SK-N-SH (cell line): ENCODE measurements at regions not wholly inside any gene's neighbourhood (a gene's known extent, or its start where the extent isn't known, plus 50 kb on each side); places are given as distances from the start of the nearest gene placed in this dataset.

Experiments
- CTCF ChIA-PET: fragments of 300-600, 350-600 bp; formaldehyde crosslinking; extraction: SDS; loops from one replicate; lab custom pipeline; 2021; lab: Yijun Ruan, JAX
- POLR2A ChIA-PET: fragments of 350-600 bp; sonication (Branson Sonifier 250); formaldehyde crosslinking; extraction: SDS; loops from one replicate; lab custom pipeline; 2020; ENCODE audit warnings: antibody characterized with exemption, inconsistent platforms; lab: Yijun Ruan, JAX
- DNase-seq: peaks from one replicate; pipeline ENCODE4 v3.0.0; 2012
- H2AFZ ChIP-seq: fragments of 200-600 bp; sonication (generic); 2 replicates; pipeline ENCODE4 v1.8.1; 2016; ENCODE audit warnings: antibody characterized with exemption, mild to moderate bottlenecking, low read depth
- H3F3A ChIP-seq: fragments of 200-600 bp; sonication (generic); replicated peaks from 2 replicates; pipeline ENCODE3; 2016; ENCODE audit warnings: antibody characterized with exemption, mild to moderate bottlenecking; ENCODE audit not compliant: insufficient read depth
- H3K27ac ChIP-seq, 2 experiments: fragments of 200-500 bp in 1 of 2; fragments of 200-600 bp in 1 of 2; sonication (Bioruptor generic) in 1 of 2; sonication (generic), shearing (Covaris generic) in 1 of 2; 2 replicates each; pipeline versions ENCODE4 v1.5.1 to v1.6.1; 2014 to 2016; ENCODE audit warnings: low read depth in 2 of 2, inconsistent platforms in 1 of 2, low read length in 1 of 2, mild to moderate bottlenecking in 1 of 2, mixed read lengths in 1 of 2
- H3K27me3 ChIP-seq: fragments of 200-600 bp; sonication (generic), shearing (Covaris generic); 2 replicates; pipeline ENCODE4 v1.6.1; 2016; ENCODE audit warnings: mixed run types; ENCODE audit not compliant: insufficient read depth
- H3K36me3 ChIP-seq, 2 experiments: fragments of 200-500 bp in 1 of 2; fragments of 200-600 bp in 1 of 2; sonication (Bioruptor generic) in 1 of 2; sonication (generic) in 1 of 2; replicated peaks in 1 of 2; 2 replicates each; pipeline versions ENCODE3 to v1.5.1; 2014 to 2016; ENCODE audit warnings: low read length in 1 of 2, mild to moderate bottlenecking in 1 of 2; ENCODE audit not compliant: insufficient read depth in 2 of 2, control insufficient read depth in 1 of 2
- H3K4me1 ChIP-seq, 2 experiments: fragments of 200-500 bp in 1 of 2; fragments of 200-600 bp in 1 of 2; sonication (Bioruptor generic) in 1 of 2; sonication (generic), shearing (Covaris generic) in 1 of 2; 2 replicates each; pipeline versions ENCODE4 v1.5.1 to v1.6.1; 2014 to 2016; ENCODE audit warnings: low read depth in 1 of 2, low read length in 1 of 2, mixed run types in 1 of 2; ENCODE audit not compliant: insufficient read depth in 2 of 2, control insufficient read depth in 1 of 2
- H3K4me2 ChIP-seq: fragments of 200-600 bp; sonication (generic), shearing (Covaris generic); 2 replicates; pipeline ENCODE4 v1.6.1; 2017; ENCODE audit warnings: mixed run types
- H3K4me3 ChIP-seq, 2 experiments: fragments of 200-500 bp in 1 of 2; fragments of 200-600 bp in 1 of 2; sonication (Bioruptor generic) in 1 of 2; sonication (generic), shearing (Covaris generic) in 1 of 2; 2 replicates each; pipeline versions ENCODE4 v1.5.1 to v1.8.1; 2014 to 2016; ENCODE audit warnings: low read depth in 2 of 2, inconsistent platforms in 1 of 2, low read length in 1 of 2, mild to moderate bottlenecking in 1 of 2, mixed read lengths in 1 of 2, moderate library complexity in 1 of 2
- H3K79me2 ChIP-seq: fragments of 200-600 bp; sonication (generic); 2 replicates; pipeline ENCODE4 v1.8.1; 2017; ENCODE audit warnings: mild to moderate bottlenecking; ENCODE audit not compliant: insufficient read depth
- H3K9ac ChIP-seq: fragments of 200-600 bp; sonication (generic); 2 replicates; pipeline ENCODE4 v1.6.1; 2017; ENCODE audit warnings: mixed run types
- H3K9me2 ChIP-seq: fragments of 200-600 bp; sonication (generic); 2 replicates; pipeline ENCODE4 v1.6.1; 2017; ENCODE audit warnings: mixed run types
- H3K9me3 ChIP-seq: fragments of 200-600 bp; sonication (generic); 2 replicates; pipeline ENCODE4 v1.6.1; 2017; ENCODE audit warnings: mixed run types, mild to moderate bottlenecking, moderate library complexity
- H4K20me1 ChIP-seq: fragments of 200-600 bp; sonication (generic); 2 replicates; pipeline ENCODE4 v1.6.1; 2017; ENCODE audit warnings: mild to moderate bottlenecking, mixed run types; ENCODE audit not compliant: insufficient read depth
- CTCF ChIP-seq: fragments of 200-600 bp; sonication (generic); IDR thresholded peaks from 2 replicates; pipeline ENCODE4 v1.6.1; 2017; ENCODE audit warnings: antibody characterized with exemption, mild to moderate bottlenecking, moderate library complexity
- ELF1 ChIP-seq: IDR thresholded peaks from 2 replicates; pipeline ENCODE4 v1.4.0; 2012
- EZH2phosphoT487 ChIP-seq: fragments of 200-600 bp; sonication (generic); IDR thresholded peaks from 2 replicates; pipeline ENCODE4 v1.6.1; 2017; ENCODE audit warnings: low read depth, mixed run types, mild to moderate bottlenecking, antibody characterized with exemption, moderate library complexity, borderline replicate concordance
- FOXM1 ChIP-seq: IDR thresholded peaks from 2 replicates; pipeline ENCODE4 v1.4.0; 2012; ENCODE audit warnings: low read depth, mild to moderate bottlenecking
- IRF3 ChIP-seq: fragments of 150-350 bp; IDR thresholded peaks from 2 replicates; pipeline ENCODE4 v1.6.1; 2016; ENCODE audit warnings: mild to moderate bottlenecking, low read depth, low read length
- JUND ChIP-seq: IDR thresholded peaks from 2 replicates; pipeline ENCODE4 v1.4.0; 2012
- MAX ChIP-seq: IDR thresholded peaks from 2 replicates; pipeline ENCODE4 v1.4.0; 2012; ENCODE audit warnings: low read depth
- MEF2A ChIP-seq: IDR thresholded peaks from 2 replicates; pipeline ENCODE4 v1.4.0; 2012; ENCODE audit warnings: low read depth, borderline replicate concordance
- MXI1 ChIP-seq: IDR thresholded peaks from 2 replicates; pipeline ENCODE4 v1.6.1; 2012; ENCODE audit warnings: mild to moderate bottlenecking, low read depth, low read length, improper control_type of control experiment
- PBX3 ChIP-seq: IDR thresholded peaks from 2 replicates; pipeline ENCODE4; 2012
- RAD21 ChIP-seq: IDR thresholded peaks from 2 replicates; pipeline ENCODE4 v1.6.1; 2012; ENCODE audit warnings: mild to moderate bottlenecking, low read length
- RCOR1 ChIP-seq: fragments of 150-350 bp; IDR thresholded peaks from 2 replicates; pipeline ENCODE4 v1.6.1; 2017; ENCODE audit warnings: antibody characterized with exemption, low read length
- RXRA ChIP-seq: IDR thresholded peaks from 2 replicates; pipeline ENCODE4 v1.4.0; 2012; ENCODE audit warnings: low read depth, mild to moderate bottlenecking, borderline replicate concordance
- TAF1 ChIP-seq: IDR thresholded peaks from 2 replicates; pipeline ENCODE4 v1.6.1; 2012; ENCODE audit warnings: low read depth, mild to moderate bottlenecking, low read length, moderate library complexity, borderline replicate concordance
- TCF12 ChIP-seq: IDR thresholded peaks from 2 replicates; pipeline ENCODE4 v1.4.0; 2012
- USF1 ChIP-seq: IDR thresholded peaks from 2 replicates; pipeline ENCODE4 v1.4.0; 2012; ENCODE audit warnings: low read depth, borderline replicate concordance
- USF2 ChIP-seq: fragments of 150-350 bp; IDR thresholded peaks from 2 replicates; pipeline ENCODE4 v1.6.1; 2017; ENCODE audit warnings: antibody characterized with exemption, low read length, low read depth, borderline replicate concordance
- ZBTB33 ChIP-seq: IDR thresholded peaks from 2 replicates; pipeline ENCODE4 v1.4.0; 2012; ENCODE audit warnings: low read depth, borderline replicate concordance
- WGBS: methylation state at CpG from one replicate; pipeline ENCODE4 v1.1.6; 2017; ENCODE audit warnings: low lambda C conversion rate; 5-methylcytosine and 5-hydroxymethylcytosine counted together

GRCh38 chr22:48653306-48653705 lies 1174.4 kb downstream of the BRD1 start:
- H3K9me2 ChIP-seq = no peaks in the 10 kb centered on the region
- no peak overlapping the region for H3K9ac ChIP-seq
- H3K4me3 ChIP-seq = no peak overlapping the region
- ChIA-PET POLR2A (no interaction called here), CTCF (no interaction called here)
- H3K27me3 ChIP-seq = no peaks in the 10 kb centered on the region
- H4K20me1 ChIP-seq = no peaks in the 10 kb centered on the region
- DNase-seq = no peak
- no peak overlapping the region for H3K27ac ChIP-seq
- no peaks in the 10 kb centered on the region for H3K79me2 ChIP-seq
- TF ChIP-seq ZBTB33 (no peak), CTCF (no peak), USF1 (no peak), MAX (no peak), PBX3 (no peak), MXI1 (no peak), RAD21 (no peak), FOXM1 (no peak), TAF1 (no peak), TCF12 (no peak), EZH2phosphoT487 (no peak), ELF1 (no peak), MEF2A (no peak), USF2 (no peak), JUND (no peak), RCOR1 (no peak), IRF3 (no peak), RXRA (no peak)
- peaks cover 0 to 3% of the 10 kb centered on the region in 2 experiments; a peak in 1 of 4 replicates for H3K4me1 ChIP-seq
- no peaks in the 10 kb centered on the region for H3K9me3 ChIP-seq
- H3F3A ChIP-seq = no peaks in the 10 kb centered on the region
- no peak overlapping the region for H2AFZ ChIP-seq
- WGBS = 24% methylated on average over 6 of the region's 8 CpGs
- H3K4me2 ChIP-seq = no peak overlapping the region
- no peaks in the 10 kb centered on the region for H3K36me3 ChIP-seq
